AG04449 (cell line): ENCODE measurements at regions not wholly inside any gene's neighbourhood (a gene's known extent, or its start where the extent isn't known, plus 50 kb on each side); places are given as distances from the start of the nearest gene placed in this dataset.

Experiments used
- CTCF ChIA-PET: fragments of 350-600 bp; formaldehyde crosslinking; extraction: SDS; loops from one replicate; lab custom pipeline; 2021; ENCODE audit warnings: antibody characterized with exemption; lab: Yijun Ruan, JAX
- POLR2A ChIA-PET: fragments of 400-600, 350-600 bp; formaldehyde crosslinking; extraction: SDS; loops from one replicate; lab custom pipeline; 2020; ENCODE audit warnings: antibody characterized with exemption, inconsistent platforms; lab: Yijun Ruan, JAX
- DNase-seq: peaks from one replicate; pipeline ENCODE4 v3.0.0-alpha.2; 2010; ENCODE audit warnings: low read depth, low spot score
- H3K4me3 ChIP-seq: 2 replicates; pipeline ENCODE4 v1.5.1; 2011; ENCODE audit warnings: low read depth, mild to moderate bottlenecking, control low read depth, low read length
- CTCF ChIP-seq: IDR thresholded peaks from one replicate; pipeline ENCODE4 v1.5.1; 2011; ENCODE audit warnings: mild to moderate bottlenecking, moderate library complexity, low read length, control low read depth, inconsistent platforms; ENCODE audit not compliant: insufficient read depth; ENCODE audit errors: missing control alignments

- CTCF ChIA-PET = no interaction called here
- no peak for TF ChIP-seq CTCF
- POLR2A ChIA-PET = no interaction called here
- DNase-seq = no peak
- H3K4me3 ChIP-seq = no peak overlapping the region
Observed at GRCh38 chr2:16002144-16002543, 61.8 kb downstream of the MYCN start.

- CTCF ChIA-PET = no interaction called here
- POLR2A ChIA-PET = no interaction called here
- TF ChIP-seq CTCF = no peak
Observed at GRCh38 chr2:16000642-16001041, 60.3 kb downstream of the MYCN start.

GRCh38 chr2:15999596-16000469 is 59.5 kb downstream of the MYCN start:
- no peak for TF ChIP-seq CTCF
- CTCF ChIA-PET = no interaction called here
- DNase-seq = no peak
- no peak overlapping the region for H3K4me3 ChIP-seq
- POLR2A ChIA-PET = no interaction called here

More at GRCh38 chr2:16000642-16001041, 60.3 kb downstream of the MYCN start:
- DNase-seq = no peak
- no peak overlapping the region for H3K4me3 ChIP-seq

GRCh38 chr2:15997728-15998280 is 57.5 kb downstream of the MYCN start:
- CTCF ChIA-PET = no interaction called here
- POLR2A ChIA-PET = no interaction called here
- DNase-seq = no peak
- H3K4me3 ChIP-seq = no peak overlapping the region
- no peak for TF ChIP-seq CTCF

GRCh38 chr2:15996536-15997423 is 56.4 kb downstream of the MYCN start:
- TF ChIP-seq CTCF = no peak
- DNase-seq = no peak
- CTCF ChIA-PET = no interaction called here
- POLR2A ChIA-PET = no interaction called here
- H3K4me3 ChIP-seq = no peak overlapping the region
